ENCODE measurements at regions not wholly inside any gene's neighbourhood (a gene's known extent, or its start where the extent isn't known, plus 50 kb on each side); places are given as distances from the start of the nearest gene placed in this dataset.

GRCh38 chr14:29089849-29090248, 323.3 kb downstream of the FOXG1 start:
- Histone ChIP-seq H3K4me1 (no peaks in the 10 kb centered on the region), H3K9me3 (no peaks in the 10 kb centered on the region), H3K36me3 (ENCODE audit: insufficient read depth in 1 of 2, low read depth in 1 of 2) (no peaks in the 10 kb centered on the region), H3K27me3 (ENCODE audit: insufficient read depth in 3 of 3, low read length in 2 of 3) (no peaks in the 10 kb centered on the region), H3K27ac (no peak overlapping the region), H3K4me3 (no peak overlapping the region)
- 8 to 31% (median 13%) methylated on average over 1 of the region's 1 CpG for WGBS, 3 donors
- no peak for TF ChIP-seq CTCF (IDR thresholded peaks at IDR 0.05)
- DNase-seq (no peak), ATAC-seq (no peak)
- intact Hi-C loops (cut with DNase I): no loop called here

- Histone ChIP-seq H3K4me1 (no peaks in the 10 kb centered on the region), H3K4me3 (no peak overlapping the region), H3K36me3 (ENCODE audit: insufficient read depth in 1 of 2, low read depth in 1 of 2) (no peaks in the 10 kb centered on the region), H3K9me3 (no peaks in the 10 kb centered on the region), H3K27me3 (ENCODE audit: insufficient read depth in 3 of 3, low read length in 2 of 3) (no peaks in the 10 kb centered on the region), H3K27ac (no peak overlapping the region)
- whole genome bisulfite sequencing, 3 donors: 49 to 53% (median 52%) methylated on average over 4 of the region's 4 CpGs
- intact Hi-C loops (cut with DNase I): no loop called here
- no peak for TF ChIP-seq CTCF (IDR thresholded peaks at IDR 0.05)
- DNase-seq (no peak), ATAC-seq (no peak)
Observed at GRCh38 chr14:29092121-29092520, 325.5 kb downstream of the FOXG1 start.

GRCh38 chr14:29097476-29097875, 330.9 kb downstream of the FOXG1 start:
- Histone ChIP-seq H3K36me3 (ENCODE audit: insufficient read depth in 1 of 2, low read depth in 1 of 2) (no peaks in the 10 kb centered on the region), H3K27ac (no peak overlapping the region), H3K4me3 (no peak overlapping the region), H3K27me3 (ENCODE audit: insufficient read depth in 3 of 3, low read length in 2 of 3) (no peaks in the 10 kb centered on the region), H3K9me3 (no peaks in the 10 kb centered on the region), H3K4me1 (no peaks in the 10 kb centered on the region)
- TF ChIP-seq CTCF (IDR thresholded peaks at IDR 0.05): no peak
- WGBS, 3 donors: 81 to 90% (median 85%) methylated on average over 1 of the region's 1 CpG
- no peak for ATAC-seq
- DNase-seq: no peak
- intact Hi-C loops (cut with DNase I): no loop called here

GRCh38 chr14:29098656-29099055, 332.1 kb downstream of the FOXG1 start:
- DNase-seq: no peak
- Histone ChIP-seq H3K4me1 (no peaks in the 10 kb centered on the region), H3K27me3 (ENCODE audit: insufficient read depth in 3 of 3, low read length in 2 of 3) (no peaks in the 10 kb centered on the region), H3K36me3 (ENCODE audit: insufficient read depth in 1 of 2, low read depth in 1 of 2) (no peaks in the 10 kb centered on the region), H3K27ac (no peak overlapping the region), H3K9me3 (no peaks in the 10 kb centered on the region), H3K4me3 (no peak overlapping the region)
- TF ChIP-seq CTCF (IDR thresholded peaks at IDR 0.05): no peak
- WGBS, 3 donors: 44 to 48% (median 46%) methylated on average over 4 of the region's 4 CpGs
- intact Hi-C loops (cut with DNase I): no loop called here
- ATAC-seq: no peak

- no peaks in the 10 kb centered on the region for H3K27me3 ChIP-seq (ENCODE audit: insufficient read depth in 3 of 3, low read length in 2 of 3)
- TF ChIP-seq CTCF (IDR thresholded peaks at IDR 0.05): no peak
- no peaks in the 10 kb centered on the region for H3K4me1 ChIP-seq
- 77 to 82% (median 78%) methylated on average over 7 of the region's 7 CpGs for WGBS, 3 donors
- intact Hi-C loops (cut with DNase I): no loop called here
- H3K36me3 ChIP-seq (ENCODE audit: insufficient read depth in 1 of 2, low read depth in 1 of 2): no peaks in the 10 kb centered on the region
- no peak for DNase-seq
- no peaks in the 10 kb centered on the region for H3K9me3 ChIP-seq
- ATAC-seq: no peak
- H3K27ac ChIP-seq: no peak overlapping the region
- H3K4me3 ChIP-seq: no peak overlapping the region
Observed at GRCh38 chr14:29102266-29102665, 335.7 kb downstream of the FOXG1 start.

All from psoas muscle (tissue), 7 donors.